Renal pelvis (tissue), 1 donor: ENCODE measurements at regions not wholly inside any gene's neighbourhood (a gene's known extent, or its start where the extent isn't known, plus 50 kb on each side); places are given as distances from the start of the nearest gene placed in this dataset.

ENCODE experiments used
- DNase-seq: peaks from one replicate; pipeline ENCODE4 v3.0.0-alpha.2; 2013

DNA sequence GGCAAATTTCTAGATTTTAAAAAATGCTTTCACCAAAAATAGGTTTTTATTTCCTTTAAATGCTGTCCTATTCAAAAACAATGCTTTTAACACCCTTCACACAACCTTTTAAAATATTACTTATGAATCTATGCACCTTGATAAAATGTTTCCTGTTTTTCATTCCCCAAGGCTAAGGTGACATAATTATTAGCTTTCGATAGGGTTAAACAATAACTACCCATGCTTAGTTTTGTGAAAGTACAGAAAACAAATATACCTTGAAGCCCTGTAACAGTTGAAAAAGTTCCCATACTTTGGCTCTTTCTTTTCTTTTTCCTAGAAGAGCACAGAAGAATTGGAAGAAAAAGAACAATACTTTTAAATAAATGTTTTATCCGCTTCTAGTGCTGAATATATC lies 54.9 kb upstream of the ITPRID2 start:
- no peak for DNase-seq

DNA sequence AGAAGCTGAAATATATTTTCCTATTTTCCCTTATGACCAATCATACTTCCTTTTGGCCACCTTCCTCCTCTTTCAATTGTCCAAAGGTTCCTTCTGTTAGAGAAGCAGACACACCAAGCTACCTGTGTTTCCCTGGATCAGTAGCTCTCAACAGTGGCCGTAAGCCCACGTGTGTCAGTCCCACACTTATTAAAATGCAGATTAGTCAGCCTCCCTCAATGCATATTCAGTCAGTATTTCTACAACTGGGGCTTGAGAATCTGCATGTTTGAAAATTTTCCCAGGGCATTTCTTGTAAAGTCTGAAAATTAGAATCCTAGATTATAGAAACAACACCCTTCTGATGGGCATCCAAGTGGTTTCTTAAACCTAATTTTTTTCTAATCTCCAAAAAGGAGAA lies 54.0 kb upstream of the ITPRID2 start:
- no peak for DNase-seq

DNA sequence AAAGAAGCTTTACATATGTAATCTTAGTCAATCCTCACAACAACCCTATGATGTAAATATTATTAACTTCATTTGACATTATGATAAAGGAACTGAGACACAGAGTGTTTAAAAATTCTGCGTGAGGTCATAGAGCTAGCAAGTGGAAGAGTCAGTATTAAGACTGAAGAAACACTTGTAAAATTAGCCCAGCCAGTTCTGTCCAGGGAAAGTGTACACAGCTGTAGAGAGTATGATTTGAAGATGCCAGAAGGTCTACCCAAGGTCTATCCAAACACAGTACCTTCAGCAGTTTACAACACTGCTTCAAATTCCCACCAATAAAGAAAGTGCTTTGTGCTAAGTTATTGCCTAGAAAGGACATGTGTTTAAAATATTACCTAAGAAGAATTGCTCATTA lies 51.7 kb upstream of the ITPRID2 start:
- no peak for DNase-seq

DNA sequence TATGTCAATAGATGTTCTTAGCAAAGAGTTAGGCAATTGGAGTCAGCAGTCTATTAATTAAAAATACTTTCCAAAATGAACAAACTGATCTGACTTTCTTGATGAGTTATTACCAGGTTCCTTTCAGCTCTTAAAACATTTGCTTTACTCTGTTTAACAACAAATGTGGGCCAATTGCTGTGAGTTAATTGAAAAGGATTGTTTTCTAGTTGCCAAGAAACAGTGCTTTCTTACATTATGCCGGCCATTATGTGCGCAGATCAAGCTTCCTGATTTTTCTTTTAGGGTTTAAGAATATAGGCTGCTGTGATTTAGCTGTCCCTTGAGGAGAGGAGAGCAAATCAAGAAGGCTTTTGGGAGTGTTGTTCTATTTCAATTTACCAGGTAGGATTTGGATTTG lies 50.5 kb upstream of the ITPRID2 start:
- DNase-seq = no peak
